Activated naive CD4-positive, alpha-beta T cell treated with anti-CD3 and anti-CD28 coated beads, Interleukin-2, amount 50 U/mL, for 72 hours (primary cell): ENCODE measurements at regions not wholly inside any gene's neighbourhood (a gene's known extent, or its start where the extent isn't known, plus 50 kb on each side); places are given as distances from the start of the nearest gene placed in this dataset.

ENCODE experiments used
- ATAC-seq, 2 donors: fragments of 150-1000 bp; cut with Tn5 transposase; 2 replicates each; pipeline ENCODE4 v1.10.0; 2021; ENCODE audit warnings: mild to moderate bottlenecking in 2 of 2, moderate library complexity in 2 of 2
- DNase-seq, 2 donors: peaks; one replicate each; pipeline ENCODE4 v3.0.0; 2021 to 2022; ENCODE audit warnings: low spot score in 2 of 2
- H3K27ac Mint-ChIP-seq, 2 donors: one replicate each; pipeline ENCODE4 v1.8.0; 2022; ENCODE audit warnings: mild to moderate bottlenecking in 2 of 2, mixed read lengths in 2 of 2
- H3K36me3 Mint-ChIP-seq, 2 donors: one replicate each; pipeline ENCODE4 v1.8.0; 2022; ENCODE audit warnings: mixed read lengths in 2 of 2
- H3K9me3 Mint-ChIP-seq, 2 donors: one replicate each; pipeline ENCODE4 v1.8.0; 2022; ENCODE audit warnings: mixed read lengths in 2 of 2

DNA sequence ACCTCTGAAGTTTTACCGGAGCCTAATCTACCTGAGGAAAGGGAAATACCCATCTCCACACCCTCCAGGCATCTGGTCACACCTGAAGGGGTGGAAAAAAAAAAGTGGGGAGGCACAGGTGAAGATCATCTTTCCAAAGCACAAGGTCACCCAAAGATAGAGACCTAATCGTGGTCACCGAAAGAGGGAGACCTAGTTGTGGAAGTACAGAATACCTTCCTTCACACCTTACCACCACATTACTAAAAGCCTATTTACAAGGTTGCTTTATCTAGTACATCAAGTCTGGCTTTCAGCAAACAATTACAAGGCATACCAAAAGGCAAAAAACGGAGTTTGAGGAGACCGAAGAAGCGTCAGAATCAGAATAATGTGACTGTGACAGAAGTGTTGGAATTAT is 110.0 kb upstream of the ARPP21 start:
- ATAC-seq, result no peak
- no peak overlapping the region for H3K27ac Mint-ChIP-seq
- DNase-seq, result no peak
- H3K9me3 Mint-ChIP-seq, result peaks cover 0 to 4% of the 10 kb centered on the region in 2 donors
- H3K36me3 Mint-ChIP-seq, result peaks cover 0 to 5% of the 10 kb centered on the region in 2 donors

DNA sequence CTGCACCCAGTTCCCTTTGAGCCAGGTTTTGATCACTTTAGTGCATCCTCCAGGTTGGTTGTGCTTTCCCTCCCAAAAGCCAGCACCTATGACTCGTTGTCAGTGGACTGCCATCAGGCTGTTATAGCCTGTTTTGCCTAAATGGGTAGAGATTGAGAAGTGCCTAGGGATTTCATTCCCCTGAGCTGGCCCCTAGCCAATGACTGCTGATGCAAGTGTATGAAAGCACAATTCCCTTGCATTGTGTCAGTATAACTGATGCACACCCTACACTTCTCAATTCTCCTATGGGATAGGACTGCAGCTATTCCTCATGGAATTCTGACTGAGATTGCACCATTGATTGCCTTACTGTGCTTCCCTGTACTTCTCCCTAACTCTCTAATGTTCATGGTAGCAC is 102.1 kb upstream of the ARPP21 start:
- H3K9me3 Mint-ChIP-seq, result peaks cover 6 to 9% of the 10 kb centered on the region in 2 donors
- ATAC-seq, result no peak
- no peaks in the 10 kb centered on the region for H3K36me3 Mint-ChIP-seq
- no peak for DNase-seq
- no peak overlapping the region for H3K27ac Mint-ChIP-seq

DNA sequence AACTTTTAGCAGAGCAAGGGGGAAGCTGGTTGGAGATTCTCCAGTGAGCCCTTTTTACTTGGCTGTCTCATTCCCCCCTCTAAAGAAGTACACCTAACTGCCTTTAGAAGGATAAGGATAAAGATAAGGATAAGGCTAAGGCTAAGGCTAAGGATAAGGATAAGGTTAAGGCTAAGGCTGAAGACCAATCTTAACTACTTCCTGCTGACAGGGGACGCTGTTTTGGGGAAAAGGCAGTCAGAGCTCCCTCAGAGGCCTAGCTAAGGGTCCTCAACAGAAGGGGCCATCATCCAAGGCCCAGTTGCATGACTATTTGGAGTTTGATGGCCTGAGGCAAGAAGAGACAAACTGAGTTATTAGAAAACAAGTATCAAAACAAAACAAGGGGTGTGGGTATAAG is 94.3 kb upstream of the ARPP21 start:
- Mint-ChIP-seq H3K27ac (no peak overlapping the region), H3K9me3 (peaks cover 13 to 18% of the 10 kb centered on the region in 2 donors), H3K36me3 (no peaks in the 10 kb centered on the region)
- ATAC-seq (no peak), DNase-seq (no peak)

DNA sequence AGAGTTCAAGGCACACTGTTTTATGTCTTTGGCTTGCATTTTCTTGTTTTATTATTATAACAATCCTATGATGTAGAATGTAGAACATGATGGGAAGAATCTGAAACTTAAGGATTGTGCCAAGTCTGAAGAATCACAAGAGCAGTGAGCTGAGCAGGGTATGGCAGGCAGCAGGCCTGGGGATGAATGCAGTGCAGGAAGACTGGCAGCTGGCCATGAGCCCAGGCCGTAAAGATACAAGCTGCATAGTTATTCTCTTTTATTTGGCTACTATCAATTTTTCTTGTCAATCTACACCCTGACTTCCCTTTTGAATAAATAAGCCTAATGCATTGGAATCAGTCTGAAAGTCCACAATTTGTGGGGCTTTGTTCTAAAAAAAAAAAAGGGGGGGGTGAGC is 89.6 kb upstream of the ARPP21 start:
- DNase-seq, result no peak
- no peaks in the 10 kb centered on the region for H3K36me3 Mint-ChIP-seq
- peaks cover 6% of the 10 kb centered on the region in 2 donors for H3K9me3 Mint-ChIP-seq
- no peak for ATAC-seq
- no peak overlapping the region for H3K27ac Mint-ChIP-seq

DNA sequence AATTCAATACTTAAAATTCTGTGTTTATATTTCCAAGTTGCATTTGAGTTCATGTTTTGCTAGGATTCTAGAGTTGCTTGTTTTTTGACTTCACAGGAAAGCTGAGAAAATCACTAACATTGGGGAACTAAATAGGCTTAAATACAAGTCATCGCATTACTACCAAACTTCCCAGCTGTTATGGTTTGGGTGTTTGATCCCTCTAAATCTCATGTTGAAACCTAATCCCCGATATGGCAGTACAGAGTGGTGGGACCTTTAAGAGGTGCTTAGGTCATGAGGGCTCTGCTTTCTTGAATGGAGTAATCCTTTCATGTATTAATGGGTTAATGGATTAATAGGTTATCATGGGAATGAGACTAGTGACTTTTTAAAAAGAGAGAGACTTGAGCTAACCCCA is 77.2 kb upstream of the ARPP21 start:
- H3K9me3 Mint-ChIP-seq, result peaks cover 0 to 7% of the 10 kb centered on the region in 2 donors
- H3K27ac Mint-ChIP-seq, result no peak overlapping the region
- DNase-seq (no peak), ATAC-seq (no peak)
- peaks cover 0 to 5% of the 10 kb centered on the region in 2 donors for H3K36me3 Mint-ChIP-seq

DNA sequence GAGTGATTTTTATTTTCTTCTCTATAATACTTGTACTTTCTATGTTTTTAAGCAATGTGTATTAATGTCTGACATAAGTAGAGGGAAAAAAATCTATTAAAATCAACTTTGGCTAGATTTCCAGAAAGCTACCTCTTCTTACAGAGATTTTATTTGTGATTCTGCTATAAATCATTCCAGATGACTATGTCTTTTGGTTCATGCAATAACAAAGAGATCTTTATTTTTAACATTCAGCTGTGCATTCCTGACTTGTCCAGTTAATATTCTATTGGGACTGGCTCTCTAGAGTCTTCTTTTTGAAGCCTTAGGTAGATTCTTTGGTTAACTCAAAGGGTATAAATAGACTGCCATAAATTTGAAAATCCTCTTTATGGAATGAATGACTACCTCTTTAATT is 74.3 kb upstream of the ARPP21 start:
- ATAC-seq (no peak), DNase-seq (no peak)
- Mint-ChIP-seq H3K36me3 (no peaks in the 10 kb centered on the region), H3K27ac (no peak overlapping the region), H3K9me3 (peaks cover 0 to 4% of the 10 kb centered on the region in 2 donors)
